ENCODE measurements at regions not wholly inside any gene's neighbourhood (a gene's known extent, or its start where the extent isn't known, plus 50 kb on each side); places are given as distances from the start of the nearest gene placed in this dataset.
"Not testable (repeated sequence)": the region's sequence is repeated elsewhere in the genome, so short reads cannot be mapped to it uniquely, and the experiment has no call there.

DNA sequence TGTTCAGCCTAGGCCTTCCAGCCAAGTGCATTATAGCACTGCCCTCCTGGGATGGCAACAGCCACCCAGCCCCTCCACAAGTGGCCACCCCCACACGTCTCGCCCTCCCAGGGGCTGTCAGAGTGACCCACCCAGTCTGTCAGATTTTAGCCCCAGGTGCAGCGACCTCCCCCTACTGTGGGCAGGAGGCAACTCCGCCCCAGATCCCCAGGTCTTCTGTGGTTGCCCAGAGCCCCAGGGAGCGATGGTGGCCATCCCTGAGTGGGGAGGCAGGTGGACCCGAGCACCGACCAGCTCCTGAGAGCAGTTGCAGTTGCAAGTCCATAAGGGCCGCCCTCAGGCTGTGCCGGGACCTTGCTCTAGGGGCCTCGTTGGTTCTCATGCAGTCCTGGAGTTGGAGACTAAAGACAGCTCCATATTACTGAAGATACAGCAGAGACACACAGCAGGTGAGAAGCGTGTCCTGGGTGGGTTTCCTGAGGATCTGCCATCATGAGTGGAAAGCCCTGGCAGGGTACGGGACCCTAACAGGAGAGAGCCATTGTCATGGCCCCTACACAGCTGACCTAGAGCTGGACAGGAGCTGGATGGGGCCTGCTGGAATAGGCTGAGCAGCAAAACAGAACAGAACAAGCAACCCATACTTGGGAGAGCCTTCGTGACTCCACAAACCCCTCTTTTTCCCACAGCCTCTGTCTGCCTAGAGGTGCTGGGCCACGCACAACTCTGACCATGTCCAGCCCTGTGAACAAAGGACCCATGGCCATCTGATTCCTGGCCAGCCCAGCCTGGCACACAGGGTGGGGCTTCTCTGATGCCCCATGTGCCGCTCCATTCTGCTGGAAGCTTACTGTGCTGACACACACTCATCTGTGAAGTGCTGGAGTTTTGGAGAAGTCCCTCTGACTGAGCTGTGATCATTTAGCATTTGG lies 110.3 kb upstream of the ALDH1A3 start:
- DNase-seq, result no peak

DNA sequence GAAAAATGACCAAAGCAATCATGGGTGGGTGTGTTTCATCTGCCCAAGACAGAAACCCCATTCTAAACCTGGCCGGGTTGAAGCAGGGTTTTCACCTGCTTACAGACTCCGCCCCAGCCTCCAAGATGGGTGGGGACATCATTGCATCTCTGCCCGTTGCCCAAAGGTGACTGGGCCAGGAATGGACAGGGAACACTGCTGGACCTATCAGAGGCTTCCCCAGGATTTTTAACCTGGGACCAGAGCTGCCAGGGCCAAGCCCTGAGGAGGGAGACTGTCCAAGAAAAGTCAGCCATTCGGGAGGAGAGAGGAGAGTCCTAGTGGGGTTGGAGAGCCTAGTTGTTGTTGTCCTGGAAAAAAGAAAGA lies 109.7 kb upstream of the ALDH1A3 start:
- no peak for DNase-seq

DNA sequence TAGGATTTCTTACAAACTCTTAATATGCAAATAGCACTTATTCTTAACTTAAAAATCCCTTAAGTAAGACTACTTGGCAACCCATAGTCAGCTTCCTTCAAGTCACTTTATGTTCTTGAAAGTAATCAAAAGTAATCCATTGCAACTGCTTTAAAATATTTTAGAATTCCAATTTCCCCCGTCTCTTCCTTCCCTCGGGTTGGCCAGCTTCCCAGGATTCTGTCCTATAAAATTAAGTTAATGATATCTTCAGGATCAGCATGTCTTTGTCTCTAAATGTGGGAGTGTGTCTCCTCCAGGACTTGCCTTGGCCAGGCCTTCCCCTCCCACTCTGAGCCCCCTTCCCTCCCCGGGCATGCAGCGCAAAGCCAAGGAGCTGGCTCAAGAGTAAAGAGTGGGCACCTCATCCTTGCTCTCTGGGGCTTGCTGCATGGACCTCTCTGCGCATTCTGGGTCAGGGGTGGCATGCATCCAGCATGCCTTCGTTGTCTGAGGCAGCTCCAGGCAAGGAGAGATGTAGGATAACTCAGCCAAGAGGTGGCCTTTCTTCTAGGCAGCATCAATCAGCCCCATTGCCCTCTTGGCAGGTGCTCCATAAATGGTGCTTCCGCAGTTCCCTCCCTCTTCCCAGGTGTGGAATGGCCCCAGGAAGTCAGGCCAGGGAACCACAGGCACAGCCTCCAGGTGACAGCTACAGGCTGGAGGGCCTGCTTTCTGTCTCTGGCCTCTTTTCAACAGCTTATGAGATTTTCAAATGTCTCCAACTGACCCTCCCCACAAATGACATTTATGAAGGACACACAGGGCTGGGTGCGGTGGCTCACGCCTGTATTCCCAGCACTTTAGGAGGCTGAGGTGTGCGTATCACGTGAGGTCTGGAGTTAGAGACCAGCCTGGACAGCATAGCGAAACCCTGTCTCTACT lies 108.7 kb upstream of the ALDH1A3 start:
- DNase-seq, result no peak

DNA sequence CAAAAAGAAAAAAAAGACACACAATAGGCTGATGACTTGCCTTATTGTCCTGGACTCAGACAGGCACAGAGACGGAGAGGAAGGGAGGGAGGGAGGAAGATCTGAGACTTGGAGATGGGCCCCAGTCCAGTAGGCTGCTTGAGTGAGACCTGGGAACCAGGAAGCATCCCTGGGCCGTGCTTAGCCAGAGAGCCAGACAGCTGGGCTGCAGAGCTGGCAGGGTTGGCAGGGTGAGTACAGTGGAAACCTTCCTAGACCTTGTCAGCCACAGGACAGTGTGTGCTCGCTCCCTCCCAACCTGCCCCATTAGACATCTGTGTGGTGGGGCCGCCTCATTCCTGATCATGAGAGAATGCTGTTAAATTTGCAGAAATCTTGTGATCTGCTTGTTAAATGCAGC lies 107.9 kb upstream of the ALDH1A3 start:
- no peak for DNase-seq

DNA sequence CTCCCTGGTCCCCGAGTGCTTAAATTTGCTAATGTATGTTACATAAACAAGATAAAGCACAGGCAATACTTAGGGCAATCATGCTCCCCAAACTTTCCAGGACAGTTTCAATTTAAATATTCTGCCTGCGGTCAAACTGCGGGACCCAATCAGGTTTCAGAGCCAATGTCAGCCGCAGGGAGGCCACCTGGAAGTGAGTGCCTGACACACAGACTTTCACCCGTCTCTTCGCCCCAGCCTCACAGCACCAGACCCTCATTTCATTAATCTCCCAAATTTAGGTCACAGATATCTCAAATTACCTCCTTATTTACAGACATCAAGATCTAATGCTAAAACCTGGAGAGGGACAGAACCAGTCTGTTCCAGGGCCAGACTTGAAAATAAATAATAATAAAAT lies 107.2 kb upstream of the ALDH1A3 start:
- DNase-seq, result no peak

DNA sequence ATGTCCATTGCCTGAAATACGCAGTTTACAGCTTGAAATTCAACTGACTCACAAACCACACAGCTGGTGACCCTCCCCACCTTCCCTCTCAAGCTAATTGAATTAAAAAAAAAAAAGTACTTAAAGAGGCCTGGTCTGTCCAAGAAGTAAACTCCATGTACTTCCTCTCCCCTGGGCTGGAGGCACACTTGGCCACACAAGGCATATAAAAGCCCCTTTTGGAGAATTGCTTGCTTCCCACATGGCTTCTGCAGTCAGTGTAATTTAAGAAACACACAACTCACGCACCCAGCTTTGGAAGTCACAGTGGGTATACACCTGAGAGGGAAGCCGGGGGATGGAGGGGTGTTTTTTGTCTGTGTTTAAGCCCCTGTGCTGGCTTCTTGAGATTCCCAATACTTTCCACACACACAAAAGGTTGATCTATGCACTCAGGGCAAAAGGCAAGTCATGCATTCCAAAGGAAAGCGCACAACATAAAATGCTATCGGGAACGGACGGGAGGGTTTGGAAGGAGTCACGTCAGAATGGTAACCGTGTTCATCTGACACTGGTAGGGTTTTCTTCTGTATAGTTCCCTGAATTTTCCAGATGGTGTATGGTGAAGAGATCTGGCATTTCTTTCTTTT lies 106.6 kb upstream of the ALDH1A3 start:
- DNase-seq, result no peak

DNA sequence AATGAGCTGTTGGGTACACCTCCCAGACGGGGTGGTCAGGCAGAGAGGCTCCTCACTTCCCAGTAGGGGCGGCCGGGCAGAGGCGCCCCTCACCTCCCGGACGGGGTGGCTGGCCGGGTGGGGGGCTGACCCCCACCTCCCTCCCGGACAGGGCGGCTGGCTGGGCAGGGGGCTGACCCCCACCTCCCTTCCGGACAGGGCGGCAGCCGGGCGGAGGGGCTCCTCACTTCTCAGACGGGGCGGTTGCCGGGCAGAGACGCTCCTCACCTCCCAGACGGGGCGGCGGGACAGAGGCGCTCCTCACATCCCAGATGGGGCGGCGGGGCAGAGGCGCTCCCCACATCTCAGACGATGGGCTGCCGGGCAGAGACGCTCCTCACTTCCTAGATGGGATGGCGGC lies 105.6 kb upstream of the ALDH1A3 start:
- not testable (repeated sequence) for DNase-seq

DNA sequence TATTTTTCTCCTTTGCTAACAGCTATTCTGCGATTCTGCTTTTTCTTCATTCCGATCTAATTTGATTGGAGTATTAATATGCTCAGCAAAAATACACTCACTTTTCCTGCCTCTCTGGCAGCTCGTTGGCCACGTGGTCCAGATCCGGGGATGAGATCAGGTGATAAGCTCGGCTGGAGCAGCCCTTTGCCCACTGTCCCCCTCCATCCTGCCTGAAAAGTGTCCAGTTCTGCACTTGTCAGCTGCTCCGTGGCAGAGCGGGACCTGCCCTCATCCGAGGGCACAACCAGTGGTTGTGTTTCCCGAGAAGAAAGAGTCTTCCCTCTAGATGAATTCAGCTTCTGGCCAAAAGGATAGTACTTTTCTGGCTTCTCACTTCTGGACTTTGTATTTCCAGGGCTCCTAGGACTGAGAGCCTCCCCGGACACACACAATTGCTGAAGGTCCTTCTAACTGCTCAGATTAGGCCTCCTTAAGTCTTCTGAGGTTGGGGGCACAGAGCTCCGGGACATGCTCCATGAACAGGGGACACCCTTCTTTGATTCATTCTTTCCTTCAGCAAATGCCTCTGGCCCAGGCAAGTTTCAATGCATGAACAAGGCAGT lies 103.9 kb upstream of the ALDH1A3 start:
- no peak for DNase-seq

DNA sequence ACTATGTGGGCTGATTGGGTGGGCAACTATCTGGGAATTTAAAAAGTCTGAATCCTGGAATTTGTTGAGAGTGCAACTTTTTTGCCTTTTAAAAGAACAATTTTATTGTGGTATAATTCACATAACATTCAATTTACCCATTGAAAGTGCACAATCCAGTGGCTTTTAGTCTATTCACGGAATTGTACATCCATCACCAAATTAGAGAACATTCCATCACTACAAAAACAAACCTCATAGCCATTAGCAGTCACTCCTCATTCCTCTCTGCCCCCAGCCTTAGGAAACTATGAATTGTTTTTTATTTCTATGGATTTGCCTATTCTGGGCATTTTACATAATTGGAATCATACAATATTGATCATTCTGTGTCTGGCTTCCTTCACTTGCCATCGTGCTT lies 101.8 kb upstream of the ALDH1A3 start:
- DNase-seq, result no peak

DNA sequence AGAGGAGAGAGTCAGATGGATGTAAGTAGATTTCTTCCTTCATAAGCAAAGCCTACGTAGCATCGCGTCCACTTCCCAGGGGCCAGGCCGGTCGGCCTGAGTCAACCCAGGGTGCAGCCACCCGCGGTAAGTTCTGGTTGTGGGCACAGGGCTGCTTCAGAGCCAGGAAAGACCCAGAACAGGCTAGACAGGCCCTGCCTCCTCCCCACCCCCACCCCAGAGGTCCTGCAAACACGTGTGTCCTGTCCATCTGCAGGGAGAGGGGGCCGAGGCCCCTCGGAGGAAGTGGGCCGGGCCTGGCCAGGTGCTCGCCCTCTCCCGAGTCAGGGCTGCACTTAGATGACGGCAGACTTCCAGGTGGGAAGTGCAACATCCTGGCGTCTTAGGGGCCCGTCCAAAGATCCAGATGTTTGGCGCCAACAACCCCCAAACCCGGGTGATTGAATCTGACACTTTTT lies 100.8 kb upstream of the ALDH1A3 start:
- no peak for DNase-seq

DNA sequence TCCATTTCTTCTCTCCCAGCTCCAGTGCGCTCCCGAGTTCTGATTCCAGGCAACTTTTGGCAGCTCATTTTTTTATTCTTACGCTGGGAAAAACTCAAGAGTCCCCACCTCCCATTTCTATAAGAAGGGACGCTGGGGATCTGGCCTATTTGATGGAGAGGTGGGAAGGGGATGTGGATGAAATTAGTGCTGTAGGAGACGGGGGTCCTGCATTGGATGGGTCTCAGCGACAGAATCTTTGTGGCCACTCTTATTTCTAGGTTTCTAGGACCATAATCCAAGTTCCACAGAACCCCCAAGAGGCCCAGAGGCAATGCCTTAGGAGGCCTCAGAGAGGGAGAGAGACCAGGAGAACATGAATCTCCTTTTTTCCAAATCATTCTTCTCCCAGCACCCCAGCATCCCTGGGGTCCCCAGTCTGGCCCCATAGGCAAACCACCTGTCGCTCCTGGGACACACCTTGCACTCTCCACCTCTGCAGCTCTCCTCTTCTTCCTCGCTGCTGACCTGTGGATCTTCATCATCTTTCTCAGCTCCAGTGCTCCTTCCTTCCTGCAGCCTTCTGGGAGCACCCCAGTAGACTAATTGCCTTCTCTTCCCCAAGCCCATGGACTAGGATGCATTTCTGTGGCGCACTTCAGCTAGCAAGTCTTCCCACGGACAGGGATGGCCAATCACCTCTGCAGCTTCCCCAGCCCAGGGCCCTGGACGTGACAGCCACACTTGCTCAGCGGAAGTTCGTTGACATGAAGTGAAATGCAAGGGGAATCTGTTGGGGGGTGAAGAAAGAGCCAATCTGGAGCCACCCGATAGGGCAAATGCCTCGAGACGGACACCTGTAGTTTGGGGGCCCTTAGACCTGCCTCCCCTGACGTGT lies 100.1 kb upstream of the ALDH1A3 start:
- no peak for DNase-seq

DNA sequence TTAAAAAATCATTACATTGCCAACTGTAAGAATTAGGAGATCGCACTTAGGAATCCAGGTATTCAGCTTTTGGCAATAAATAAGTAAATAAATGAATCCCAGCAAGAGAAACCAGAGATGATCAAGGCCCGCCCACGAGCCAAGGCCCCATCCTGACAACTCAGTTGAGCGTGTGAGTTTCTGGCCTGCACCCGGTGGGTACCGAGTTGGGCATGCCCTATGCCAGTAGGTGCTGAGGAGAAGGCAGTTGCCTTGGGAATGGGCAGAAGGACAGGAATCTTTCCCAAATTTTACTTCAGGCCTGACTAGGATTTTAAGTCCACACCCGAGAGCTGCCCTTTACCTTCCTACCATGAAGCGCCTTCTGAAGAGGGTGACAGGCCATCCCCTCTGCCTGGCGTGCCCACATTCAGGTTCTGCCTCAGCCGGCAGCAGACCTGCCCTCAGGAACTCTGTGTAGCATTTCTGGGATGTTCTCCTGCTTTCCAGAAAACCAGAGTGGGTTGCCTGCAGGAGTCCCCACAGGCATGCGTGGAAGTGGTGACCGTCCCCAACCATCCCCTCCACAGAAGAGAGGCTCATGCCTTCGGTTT lies 99.3 kb upstream of the ALDH1A3 start:
- DNase-seq, result no peak

DNA sequence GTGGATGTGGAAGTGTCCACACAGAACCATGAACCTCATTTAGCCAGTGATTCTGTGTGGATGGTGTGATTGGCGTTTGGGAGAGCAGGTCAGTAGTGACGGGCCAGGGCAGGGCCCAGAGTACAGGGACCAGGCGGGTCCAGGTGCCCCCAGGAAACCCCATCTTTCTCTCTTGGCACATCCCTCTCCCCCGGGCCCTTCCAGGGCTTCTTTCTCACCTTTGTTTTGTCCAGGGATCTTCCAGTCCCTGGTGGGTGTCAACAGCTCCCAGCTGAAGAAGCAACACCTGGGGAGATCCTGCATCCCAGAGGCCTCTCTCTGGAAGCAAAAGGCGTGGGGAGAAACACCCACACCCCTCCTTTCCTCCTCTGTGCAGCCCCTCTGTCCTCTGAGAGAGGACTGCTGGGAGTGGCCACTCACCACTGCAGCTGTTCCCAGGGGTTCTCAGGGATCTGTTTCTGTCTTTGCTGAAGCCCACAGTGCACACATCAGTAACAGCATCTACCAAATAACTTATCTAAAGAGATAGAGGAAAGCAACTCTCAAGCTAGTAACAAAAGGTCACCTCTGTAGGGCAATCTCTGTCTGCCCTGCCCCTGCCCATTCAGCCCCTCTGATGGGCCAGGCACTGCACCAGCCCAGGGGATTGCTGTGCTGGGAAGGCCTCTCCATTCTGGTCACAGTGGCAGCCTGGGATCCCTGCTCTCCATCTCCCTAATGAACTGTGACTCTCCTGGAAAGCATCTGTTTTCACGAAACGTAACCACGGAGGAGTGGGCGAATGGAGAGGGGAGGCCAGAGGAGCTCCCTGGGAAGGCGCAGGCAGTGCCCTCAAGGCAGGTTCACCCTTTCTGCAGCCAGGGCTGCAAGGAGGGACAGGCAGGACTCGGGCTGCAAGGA lies 98.3 kb upstream of the ALDH1A3 start:
- no peak for DNase-seq

DNA sequence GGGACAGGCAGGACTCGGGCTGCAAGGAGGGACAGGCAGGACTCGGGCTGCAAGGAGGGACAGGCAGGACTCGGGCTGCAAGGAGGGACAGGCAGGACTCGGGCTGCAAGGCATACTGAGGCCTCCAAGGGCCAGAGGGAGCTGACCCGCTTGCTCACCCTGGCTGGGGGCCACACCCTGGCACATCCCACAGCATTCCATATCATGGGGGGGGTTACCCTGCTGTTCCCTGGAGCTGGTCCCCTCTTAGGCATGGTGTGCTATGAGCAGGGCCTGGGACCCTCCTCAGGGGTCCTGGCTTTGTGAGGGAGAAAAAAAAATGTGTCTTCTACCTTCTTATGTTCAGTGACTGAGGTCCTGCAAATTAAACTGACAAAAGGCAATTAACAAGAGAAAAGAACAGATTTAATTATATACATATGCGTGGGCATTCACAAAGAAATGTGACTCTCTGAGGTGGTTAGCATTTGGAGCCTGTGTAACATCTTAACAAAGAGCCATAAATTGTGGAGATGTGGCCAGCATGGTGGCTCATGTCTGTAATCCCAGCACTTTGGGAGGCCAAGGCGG lies 97.6 kb upstream of the ALDH1A3 start:
- DNase-seq, result no peak

DNA sequence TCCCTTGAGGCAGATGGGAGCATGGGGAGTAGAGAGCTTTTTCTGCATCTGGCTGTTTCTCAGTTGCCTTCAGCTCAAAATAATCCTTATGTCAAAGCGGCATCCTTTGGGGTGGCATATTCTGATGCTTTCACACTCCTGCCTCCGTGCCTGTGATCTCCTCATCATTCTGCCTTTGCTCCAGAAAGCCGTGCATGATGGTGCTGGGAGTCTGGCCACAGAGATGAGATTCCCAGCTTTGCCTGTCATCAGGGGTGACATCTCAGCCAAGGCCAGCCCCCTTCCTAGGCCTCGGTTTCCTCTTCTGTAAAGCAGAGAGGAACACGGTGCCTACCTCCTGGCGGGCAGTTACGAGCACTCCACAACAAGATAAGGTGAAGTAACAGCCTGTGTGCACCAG lies 96.3 kb upstream of the ALDH1A3 start:
- no peak for DNase-seq

DNA sequence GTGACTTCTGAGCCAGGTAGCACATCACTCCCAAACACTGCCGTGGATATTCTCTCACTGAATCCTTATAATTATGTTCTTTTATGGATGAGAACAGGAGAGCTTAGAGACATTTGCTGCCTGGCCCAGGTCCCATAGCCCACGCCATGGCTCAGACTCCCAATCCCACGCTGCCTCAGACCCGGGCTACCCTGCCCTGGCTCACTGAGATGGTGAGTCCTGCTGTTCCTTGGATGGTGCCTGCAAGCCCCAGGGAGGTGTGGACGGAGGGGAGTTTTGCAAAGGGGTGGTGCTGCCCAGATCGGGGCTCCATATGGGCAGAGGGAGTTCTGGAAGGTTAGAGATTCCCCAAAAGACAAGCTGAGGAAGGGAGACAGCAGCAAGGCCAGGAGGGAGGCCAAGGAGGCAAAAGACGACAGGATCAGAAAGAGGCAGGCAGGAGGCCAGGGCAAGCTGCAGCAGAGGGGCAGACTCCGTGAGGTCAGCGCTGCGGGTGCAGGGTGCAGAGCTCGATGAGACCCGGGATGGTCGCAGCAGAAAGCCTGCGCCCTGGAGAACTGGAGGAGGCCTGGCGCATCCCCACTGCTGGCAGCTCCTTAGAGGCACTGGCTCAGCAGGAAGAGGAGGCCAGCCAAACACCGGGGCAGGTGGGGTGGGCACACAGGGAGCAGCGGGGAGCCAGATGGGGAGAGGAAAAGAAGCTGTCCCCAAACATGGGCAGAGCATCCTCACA lies 95.7 kb upstream of the ALDH1A3 start:
- no peak for DNase-seq

DNA sequence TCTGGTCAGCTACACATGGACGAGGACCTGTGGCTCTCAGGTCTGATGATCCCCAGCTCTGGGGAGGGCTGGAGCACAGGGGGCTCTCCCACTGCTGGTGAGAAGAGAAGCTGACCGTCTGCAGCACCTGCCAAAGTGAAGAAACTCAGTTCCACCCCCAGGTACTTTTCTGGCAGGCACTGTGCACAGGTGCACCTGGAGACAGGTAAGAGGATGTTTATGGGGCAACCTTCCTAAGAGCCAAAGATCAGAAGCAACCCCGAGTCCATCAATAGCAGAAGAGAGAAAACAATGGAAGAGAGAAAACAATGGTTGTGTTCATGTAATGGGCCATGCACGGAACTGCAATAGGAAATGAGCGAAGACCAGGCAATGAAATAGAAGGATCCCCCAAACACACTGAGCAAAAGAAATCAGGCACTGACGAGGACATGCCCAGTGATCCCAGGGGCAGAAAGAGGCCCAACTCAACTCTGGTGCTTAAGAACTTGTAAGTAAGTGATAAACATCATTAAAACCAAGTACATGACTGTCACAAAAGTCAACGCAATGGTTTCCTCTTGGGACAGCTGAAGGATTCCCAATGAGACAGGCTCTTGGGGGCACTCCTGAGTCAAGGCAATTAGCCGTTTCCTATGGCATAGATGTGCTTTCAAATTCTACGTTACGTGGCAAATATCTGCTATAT lies 95.0 kb upstream of the ALDH1A3 start:
- no peak for DNase-seq

Measured in NCI-H2227 treated with DMSO at 0.1 percent for 48 hours (cell line).